HEK293T (cell line): ENCODE measurements at regions not wholly inside any gene's neighbourhood (a gene's known extent, or its start where the extent isn't known, plus 50 kb on each side); places are given as distances from the start of the nearest gene placed in this dataset.

Experiments
- CTCF ChIA-PET: fragments of 350-600 bp; formaldehyde crosslinking; extraction: SDS; loops from one replicate; lab custom pipeline; 2021; ENCODE audit warnings: antibody characterized with exemption, inconsistent platforms; lab: Yijun Ruan, JAX
- POLR2A ChIA-PET: fragments of 350-600 bp; formaldehyde crosslinking; extraction: SDS; loops from one replicate; lab custom pipeline; 2020; ENCODE audit warnings: antibody characterized with exemption, inconsistent platforms; lab: Yijun Ruan, JAX
- DNase-seq: peaks from one replicate; pipeline ENCODE4 v3.0.0; 2012; ENCODE audit warnings: mixed read lengths; ENCODE audit errors: extremely low spot score
- ARNT ChIP-seq: fragments of 450-650 bp; IDR thresholded peaks from 2 replicates; pipeline ENCODE4 v1.6.1; 2017; ENCODE audit warnings: mild to moderate bottlenecking
- BHLHE40 ChIP-seq: fragments of 450-650 bp; IDR thresholded peaks from 2 replicates; pipeline ENCODE4 v1.6.1; 2016; ENCODE audit warnings: mild to moderate bottlenecking, moderate library complexity, borderline replicate concordance
- CTBP1 ChIP-seq: fragments of 450-650 bp; IDR thresholded peaks from 2 replicates; pipeline ENCODE4 v1.6.1; 2016; ENCODE audit warnings: borderline replicate concordance
- ELF4 ChIP-seq: fragments of 450-650 bp; IDR thresholded peaks from 2 replicates; pipeline ENCODE4 v1.6.1; 2017; ENCODE audit warnings: antibody characterized with exemption
- FOXA1 ChIP-seq: fragments of 450-650 bp; IDR thresholded peaks from 2 replicates; pipeline ENCODE4 v1.6.1; 2016; ENCODE audit warnings: mild to moderate bottlenecking
- FOXK2 ChIP-seq: fragments of 450-650 bp; IDR thresholded peaks from 2 replicates; pipeline ENCODE4 v1.6.1; 2016; ENCODE audit warnings: mild to moderate bottlenecking
- FOXM1 ChIP-seq: fragments of 450-650 bp; IDR thresholded peaks from 2 replicates; pipeline ENCODE4 v1.6.1; 2017; ENCODE audit warnings: mild to moderate bottlenecking, borderline replicate concordance
- HDGF ChIP-seq: fragments of 450-650 bp; IDR thresholded peaks from 2 replicates; pipeline ENCODE4 v1.6.1; 2017; ENCODE audit warnings: antibody characterized with exemption, borderline replicate concordance
- L3MBTL2 ChIP-seq: fragments of 450-650 bp; conservative IDR thresholded peaks from 2 replicates; pipeline ENCODE4 v1.6.1; 2016; ENCODE audit warnings: mild to moderate bottlenecking
- LEF1 ChIP-seq: fragments of 450-650 bp; IDR thresholded peaks from 2 replicates; pipeline ENCODE4 v1.6.1; 2017; ENCODE audit warnings: mild to moderate bottlenecking, borderline replicate concordance
- NFRKB ChIP-seq: fragments of 450-650 bp; IDR thresholded peaks from 2 replicates; pipeline ENCODE4 v1.6.1; 2016; ENCODE audit warnings: mild to moderate bottlenecking, moderate library complexity
- SP1 ChIP-seq: fragments of 450-650 bp; IDR thresholded peaks from 2 replicates; pipeline ENCODE4 v1.6.1; 2017
- SUZ12 ChIP-seq: fragments of 450-650 bp; IDR thresholded peaks from 2 replicates; pipeline ENCODE4 v1.6.1; 2016; ENCODE audit warnings: mild to moderate bottlenecking
- TARDBP ChIP-seq: fragments of 450-650 bp; IDR thresholded peaks from 2 replicates; pipeline ENCODE4 v1.6.1; 2016
- ZNF384 ChIP-seq: fragments of 450-650 bp; IDR thresholded peaks from 2 replicates; pipeline ENCODE4 v1.6.1; 2016
- TF ChIP-seq, protein P1 (sequence below): fragments of 450-650 bp; IDR thresholded peaks from 2 replicates; pipeline ENCODE4 v1.6.1; 2016

- POLR2A ChIA-PET: no interaction called here
- CTCF ChIA-PET: no interaction called here
- TF ChIP-seq L3MBTL2 (no peak), NFRKB (no peak), LEF1 (no peak), HDGF (no peak), SP1 (no peak)
- DNase-seq: no peak
These were observed 73.8 kb upstream of the PACRGL start for GRCh38 chr4:20626326-20627005.

DNA sequence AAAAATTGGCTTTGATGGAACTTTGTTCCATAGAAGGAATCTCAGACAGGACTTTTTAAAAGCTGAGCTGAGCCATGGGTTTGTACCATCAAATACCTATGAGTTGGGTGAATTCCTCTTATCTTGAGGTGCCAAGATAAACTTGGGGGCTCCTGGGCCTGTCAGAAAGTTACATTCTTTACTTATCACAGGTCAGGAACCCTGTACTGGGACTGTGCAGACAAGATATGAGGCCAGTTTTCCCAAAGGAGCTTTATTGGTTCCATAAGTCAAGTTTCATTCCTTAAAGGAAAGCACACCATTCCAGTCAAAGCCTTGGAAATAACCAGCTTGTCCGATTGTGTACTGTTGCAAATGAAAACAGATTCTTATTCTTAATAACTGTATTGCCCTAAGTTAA, 72.4 kb upstream of the PACRGL start:
- TF ChIP-seq TARDBP: no peak
- TF ChIP-seq ARNT: no peak
- no peak for TF ChIP-seq SP1
- TF ChIP-seq CTBP1: no peak
- no peak for TF ChIP-seq SUZ12
- TF ChIP-seq LEF1: no peak
- TF ChIP-seq ELF4: no peak
- no peak for TF ChIP-seq FOXA1
- no peak for TF ChIP-seq ZNF384
- TF ChIP-seq, protein P1, sequence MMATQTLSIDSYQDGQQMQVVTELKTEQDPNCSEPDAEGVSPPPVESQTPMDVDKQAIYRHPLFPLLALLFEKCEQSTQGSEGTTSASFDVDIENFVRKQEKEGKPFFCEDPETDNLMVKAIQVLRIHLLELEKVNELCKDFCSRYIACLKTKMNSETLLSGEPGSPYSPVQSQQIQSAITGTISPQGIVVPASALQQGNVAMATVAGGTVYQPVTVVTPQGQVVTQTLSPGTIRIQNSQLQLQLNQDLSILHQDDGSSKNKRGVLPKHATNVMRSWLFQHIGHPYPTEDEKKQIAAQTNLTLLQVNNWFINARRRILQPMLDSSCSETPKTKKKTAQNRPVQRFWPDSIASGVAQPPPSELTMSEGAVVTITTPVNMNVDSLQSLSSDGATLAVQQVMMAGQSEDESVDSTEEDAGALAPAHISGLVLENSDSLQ: no peak
- TF ChIP-seq HDGF: no peak
- TF ChIP-seq BHLHE40: no peak
- TF ChIP-seq NFRKB: no peak
- TF ChIP-seq FOXK2: no peak
- TF ChIP-seq L3MBTL2: no peak
- TF ChIP-seq FOXM1: no peak
- POLR2A ChIA-PET: no interaction called here
- no peak for DNase-seq
- CTCF ChIA-PET: no interaction called here

DNA sequence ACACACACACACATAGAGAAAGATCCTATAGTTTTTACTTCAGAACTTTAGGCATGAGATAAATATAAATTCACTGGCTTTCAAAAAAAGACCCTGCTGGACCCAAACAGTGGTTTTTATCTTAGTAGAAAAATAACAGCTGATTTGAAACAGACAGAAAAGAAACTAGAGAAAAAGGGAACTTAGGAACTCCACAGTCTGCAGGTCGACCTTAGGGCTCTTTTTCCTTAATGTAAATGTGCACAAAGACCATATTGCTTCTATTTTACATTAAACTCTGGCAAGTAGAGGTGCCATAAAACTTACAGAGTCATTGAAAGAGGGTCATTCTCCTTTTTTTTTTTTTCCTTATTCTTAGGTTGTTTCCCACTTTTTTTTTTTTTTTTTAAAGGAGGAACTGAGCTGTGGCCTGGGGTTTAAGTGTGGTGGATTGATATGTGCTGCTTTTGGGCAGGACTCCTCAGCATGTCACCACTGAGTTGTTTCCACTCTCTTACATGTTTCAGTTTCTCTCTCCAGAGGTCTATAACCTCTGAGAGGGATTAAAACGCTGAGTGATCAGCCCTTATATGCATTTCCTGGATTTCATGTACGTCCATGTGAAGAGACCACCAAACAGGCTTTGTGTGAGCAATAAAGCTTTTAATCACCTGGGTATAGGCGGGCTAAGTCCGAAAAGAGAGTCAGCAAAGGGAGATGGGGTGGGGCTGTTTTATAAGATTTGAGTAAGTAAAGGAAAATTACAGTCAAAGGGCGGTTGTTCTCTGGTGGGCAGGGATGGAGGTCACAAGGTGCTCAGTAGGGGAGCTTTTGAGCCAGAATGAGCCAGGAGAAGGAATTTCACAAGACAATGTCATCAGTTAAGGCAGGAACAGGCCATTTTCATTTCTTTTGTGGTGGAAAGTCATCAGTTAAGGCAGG, 70.8 kb upstream of the PACRGL start:
- CTCF ChIA-PET: no interaction called here
- POLR2A ChIA-PET: no interaction called here
- TF ChIP-seq ARNT (no peak), SP1 (no peak), SUZ12 (no peak), FOXA1 (no peak), LEF1 (no peak), L3MBTL2 (no peak), NFRKB (no peak), ZNF384 (no peak)
- TF ChIP-seq, protein P1: no peak
- no peak for DNase-seq

GRCh38 chr4:20638825-20639224, 61.4 kb upstream of the PACRGL start:
- ChIA-PET CTCF (no interaction called here), POLR2A (no interaction called here)
- no peak for DNase-seq
- TF ChIP-seq FOXM1 (no peak), ARNT (no peak), NFRKB (no peak), TARDBP (no peak), LEF1 (no peak), CTBP1 (no peak), L3MBTL2 (no peak), SUZ12 (no peak), FOXA1 (no peak), ELF4 (no peak), HDGF (no peak), BHLHE40 (no peak), ZNF384 (no peak), FOXK2 (no peak), SP1 (no peak)
- TF ChIP-seq, protein P1: no peak

DNA sequence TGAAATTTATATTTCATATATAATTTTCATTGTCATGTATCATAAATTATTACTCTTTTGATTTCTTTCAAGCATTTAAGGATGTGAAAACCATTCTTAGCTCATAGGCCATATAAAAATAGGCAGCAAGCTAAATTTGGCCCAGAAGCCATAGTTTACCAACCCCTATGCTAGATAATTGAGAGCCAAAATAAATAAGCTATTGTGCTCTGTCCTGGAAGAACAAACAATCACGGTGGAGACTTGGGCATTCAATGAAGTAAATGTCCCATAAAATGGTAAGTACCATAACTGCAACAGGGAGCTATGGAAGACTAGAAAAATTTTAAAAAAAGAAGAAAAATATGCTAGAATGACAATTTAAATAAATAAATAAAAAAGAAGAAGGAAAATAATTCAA, 60.9 kb upstream of the PACRGL start:
- DNase-seq: no peak
- ChIA-PET POLR2A (no interaction called here), CTCF (no interaction called here)
- TF ChIP-seq HDGF (no peak), ARNT (no peak)

DNA sequence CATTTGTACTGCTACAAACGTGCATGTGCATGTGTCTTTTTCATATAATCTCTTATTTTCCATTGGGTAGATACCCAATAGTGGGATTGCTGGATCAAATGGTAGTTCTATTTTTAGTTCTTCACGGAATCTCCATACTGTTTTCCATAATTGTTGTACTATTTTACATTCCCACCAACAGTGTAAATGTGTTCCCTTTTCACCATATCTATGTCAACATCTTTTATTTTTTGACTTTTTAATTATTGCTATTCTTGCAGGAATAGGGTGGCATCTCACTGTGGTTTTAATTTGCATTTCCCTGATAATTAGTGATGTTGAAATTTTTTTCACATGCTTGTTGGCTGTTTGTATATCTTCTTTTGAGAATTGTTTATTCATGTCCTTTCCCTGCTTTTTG, 59.3 kb upstream of the PACRGL start:
- TF ChIP-seq L3MBTL2: no peak
- no peak for TF ChIP-seq BHLHE40
- TF ChIP-seq FOXK2: no peak
- no peak for TF ChIP-seq SUZ12
- TF ChIP-seq ELF4: no peak
- no peak for TF ChIP-seq ARNT
- TF ChIP-seq, protein P1: no peak
- no peak for TF ChIP-seq FOXM1
- DNase-seq: no peak
- ChIA-PET CTCF (no interaction called here), POLR2A (no interaction called here)
